Sigmoid colon (tissue), 6 donors: ENCODE measurements at regions not wholly inside any gene's neighbourhood (a gene's known extent, or its start where the extent isn't known, plus 50 kb on each side); places are given as distances from the start of the nearest gene placed in this dataset.

Experiments
- DNase-seq: peaks from one replicate; pipeline ENCODE4 v3.0.0-alpha.2; 2019
- H3K27ac ChIP-seq, 4 donors: fragments of 200-600 bp; sonication (generic); one replicate each; pipeline ENCODE4 v1.5.1; 2016 to 2019; ENCODE audit warnings: mild to moderate bottlenecking in 1 of 4
- H3K27me3 ChIP-seq, 3 donors: fragments of 200-600 bp; sonication (generic); one replicate each; pipeline ENCODE4 v1.5.1; 2019; ENCODE audit warnings: mild to moderate bottlenecking in 1 of 3
- H3K36me3 ChIP-seq, 4 donors: fragments of 200-600 bp; sonication (generic); one replicate each; pipeline ENCODE4 v1.5.1; 2016 to 2019
- H3K4me1 ChIP-seq, 4 donors: fragments of 200-600 bp; sonication (generic); one replicate each; pipeline ENCODE4 v1.5.1; 2017 to 2019
- H3K4me3 ChIP-seq, 4 donors: fragments of 200-600 bp; sonication (generic); one replicate each; pipeline ENCODE4 v1.5.1; 2017 to 2019; ENCODE audit warnings: mild to moderate bottlenecking in 2 of 4, moderate library complexity in 1 of 4
- H3K9me3 ChIP-seq, 4 donors: fragments of 200-600 bp in 3 of 4; sonication (generic) in 3 of 4; one replicate each; pipeline versions ENCODE4 v1.5.1 to v1.6.1; 2013 to 2019
- CTCF ChIP-seq, 4 experiments: fragments of 450-650 bp in 3 of 4; fragments of 200-600 bp in 1 of 4; IDR thresholded peaks; one replicate each; pipeline ENCODE4 v1.5.1; 2016 to 2019; ENCODE audit warnings: antibody characterized with exemption in 4 of 4, mild to moderate bottlenecking in 3 of 4, moderate library complexity in 2 of 4
- EP300 ChIP-seq, 4 donors: sonication (generic); formaldehyde crosslinking; IDR thresholded peaks; one replicate each; pipeline ENCODE4 v1.6.1; 2017; ENCODE audit warnings: antibody characterized with exemption in 4 of 4
- POLR2A ChIP-seq, 2 donors: fragments of 450-650 bp; IDR thresholded peaks; one replicate each; pipeline ENCODE4 v1.6.1; 2016; ENCODE audit warnings: antibody characterized with exemption in 2 of 2, mild to moderate bottlenecking in 2 of 2, moderate library complexity in 2 of 2
- POLR2AphosphoS5 ChIP-seq, 4 donors: sonication (generic); formaldehyde crosslinking; IDR thresholded peaks; one replicate each; pipeline ENCODE4 v1.6.1; 2017; ENCODE audit warnings: antibody characterized with exemption in 4 of 4
- WGBS, 2 donors: extraction: QIAGEN DNeasy Blood & Tissue Kit; methylation state at CpG; one replicate each; pipeline ENCODE4 v1.1.7; 2013; 5-methylcytosine and 5-hydroxymethylcytosine counted together
- intact Hi-C: fragments of 100-400 bp; cut with DNase I; formaldehyde crosslinking; loops from one replicate; pipeline ENCODE4 v1.15.1; 2023
- donor health status: healthy with polysubstance abuse.
- donor health status: healthy.

GRCh38 chr4:54542119-54542438, 115.7 kb upstream of the KIT start:
- no peaks in the 10 kb centered on the region for H3K36me3 ChIP-seq
- WGBS, 2 donors, result 60 to 75% methylated on average over 2 of the region's 2 CpGs
- no peak for DNase-seq
- peaks cover 0 to 5% (median 0%) of the 10 kb centered on the region in 3 donors for H3K27me3 ChIP-seq
- no peak overlapping the region for H3K27ac ChIP-seq
- no peak overlapping the region for H3K4me3 ChIP-seq
- TF ChIP-seq CTCF (IDR thresholded peaks at IDR 0.05) (no peak), POLR2A (IDR thresholded peaks at IDR 0.05) (no peak), EP300 (IDR thresholded peaks at IDR 0.05) (no peak), POLR2AphosphoS5 (IDR thresholded peaks at IDR 0.05) (no peak)
- H3K4me1 ChIP-seq, result peaks cover 0 to 10% (median 9%) of the 10 kb centered on the region in 4 donors
- H3K9me3 ChIP-seq, result no peaks in the 10 kb centered on the region
- intact Hi-C loops, result no loop called here

GRCh38 chr4:54542540-54543041, 115.2 kb upstream of the KIT start:
- Histone ChIP-seq H3K27ac (no peak overlapping the region), H3K4me1 (peaks cover 0 to 10% (median 9%) of the 10 kb centered on the region in 4 donors), H3K27me3 (peaks cover 0 to 5% (median 0%) of the 10 kb centered on the region in 3 donors), H3K4me3 (no peak overlapping the region), H3K9me3 (no peaks in the 10 kb centered on the region), H3K36me3 (no peaks in the 10 kb centered on the region)
- no peak for TF ChIP-seq EP300 (IDR thresholded peaks at IDR 0.05)
- no peak for TF ChIP-seq CTCF (IDR thresholded peaks at IDR 0.05)
- TF ChIP-seq POLR2A (IDR thresholded peaks at IDR 0.05), result no peak
- no peak for TF ChIP-seq POLR2AphosphoS5 (IDR thresholded peaks at IDR 0.05)
- WGBS, 2 donors, result 69 to 81% methylated on average over 6 of the region's 6 CpGs
- DNase-seq, result no peak
- intact Hi-C loops, result no loop called here

- H3K27me3 ChIP-seq, result peaks cover 0 to 5% (median 0%) of the 10 kb centered on the region in 3 donors
- TF ChIP-seq POLR2AphosphoS5 (IDR thresholded peaks at IDR 0.05), result no peak
- TF ChIP-seq EP300 (IDR thresholded peaks at IDR 0.05), result no peak
- TF ChIP-seq POLR2A (IDR thresholded peaks at IDR 0.05), result no peak
- TF ChIP-seq CTCF (IDR thresholded peaks at IDR 0.05), result no peak
- H3K9me3 ChIP-seq, result no peaks in the 10 kb centered on the region
- no peak for DNase-seq
- intact Hi-C loops, result no loop called here
- H3K36me3 ChIP-seq, result no peaks in the 10 kb centered on the region
- peaks cover 0 to 10% (median 9%) of the 10 kb centered on the region in 4 donors for H3K4me1 ChIP-seq
- no peak overlapping the region for H3K4me3 ChIP-seq
- 80 to 83% methylated on average over 3 of the region's 3 CpGs for WGBS, 2 donors
- H3K27ac ChIP-seq, result no peak overlapping the region
These were observed 114.5 kb upstream of the KIT start for GRCh38 chr4:54543088-54543795.

GRCh38 chr4:54545663-54546424, 111.9 kb upstream of the KIT start:
- 94 to 95% methylated on average over 4 of the region's 4 CpGs for WGBS, 2 donors
- intact Hi-C loops, result no loop called here
- Histone ChIP-seq H3K9me3 (no peaks in the 10 kb centered on the region), H3K4me1 (no peaks in the 10 kb centered on the region), H3K27ac (no peak overlapping the region), H3K4me3 (no peak overlapping the region), H3K27me3 (no peaks in the 10 kb centered on the region), H3K36me3 (no peaks in the 10 kb centered on the region)
- no peak for TF ChIP-seq POLR2A (IDR thresholded peaks at IDR 0.05)
- no peak for TF ChIP-seq EP300 (IDR thresholded peaks at IDR 0.05)
- no peak for TF ChIP-seq CTCF (IDR thresholded peaks at IDR 0.05)
- no peak for TF ChIP-seq POLR2AphosphoS5 (IDR thresholded peaks at IDR 0.05)
- DNase-seq, result no peak
